ENCODE measurements at regions not wholly inside any gene's neighbourhood (a gene's known extent, or its start where the extent isn't known, plus 50 kb on each side); places are given as distances from the start of the nearest gene placed in this dataset.

GRCh38 chr5:153403470-153403869 is 87.0 kb upstream of the GRIA1 start:
- Histone ChIP-seq H3K27me3 (ENCODE audit: insufficient read depth, low read length) (no peaks in the 10 kb centered on the region), H3K9me3 (ENCODE audit: control insufficient read depth in 1 of 2, low read length in 2 of 2) (no peaks in the 10 kb centered on the region), H3K36me3 (ENCODE audit: insufficient read depth, low read length) (no peaks in the 10 kb centered on the region), H3K4me1 (ENCODE audit: insufficient read depth, low read length) (no peaks in the 10 kb centered on the region), H3K4me3 (ENCODE audit: low read length in 2 of 2) (no peak overlapping the region), H3K27ac (ENCODE audit: low read depth, low read length) (no peak overlapping the region)
- ChIA-PET CTCF (ENCODE audit: partially characterized antibody) (no interaction called here), POLR2A (ENCODE audit: partially characterized antibody) (no interaction called here)
- H3K9me3 Mint-ChIP-seq: peaks cover 0 to 3% (median 0%) of the 10 kb centered on the region in 8 donors
- H3K27me3 Mint-ChIP-seq: no peaks in the 10 kb centered on the region
- intact Hi-C loops (cut with micrococcal nuclease): no loop called here
- no peaks in the 10 kb centered on the region for H3K4me1 Mint-ChIP-seq
- H3K27ac Mint-ChIP-seq: no peak overlapping the region
- H3K4me3 Mint-ChIP-seq: no peak overlapping the region
- no peaks in the 10 kb centered on the region for H3K36me3 Mint-ChIP-seq
- no peak for DNase-seq

- no peaks in the 10 kb centered on the region for H3K9me3 Mint-ChIP-seq
- Histone ChIP-seq H3K27me3 (ENCODE audit: insufficient read depth, low read length) (no peaks in the 10 kb centered on the region), H3K4me1 (ENCODE audit: insufficient read depth, low read length) (no peaks in the 10 kb centered on the region), H3K36me3 (ENCODE audit: insufficient read depth, low read length) (no peaks in the 10 kb centered on the region), H3K9me3 (ENCODE audit: control insufficient read depth in 1 of 2, low read length in 2 of 2) (no peaks in the 10 kb centered on the region), H3K4me3 (ENCODE audit: low read length in 2 of 2) (no peak overlapping the region), H3K27ac (ENCODE audit: low read depth, low read length) (no peak overlapping the region)
- no peaks in the 10 kb centered on the region for H3K4me1 Mint-ChIP-seq
- H3K4me3 Mint-ChIP-seq: no peak overlapping the region
- CTCF ChIA-PET (ENCODE audit: partially characterized antibody): no interaction called here
- no peaks in the 10 kb centered on the region for H3K27me3 Mint-ChIP-seq
- no peak overlapping the region for H3K27ac Mint-ChIP-seq
- intact Hi-C loops (cut with micrococcal nuclease): no loop called here
- no peak for DNase-seq
- POLR2A ChIA-PET (ENCODE audit: partially characterized antibody): no interaction called here
- no peaks in the 10 kb centered on the region for H3K36me3 Mint-ChIP-seq
These were observed 85.7 kb upstream of the GRIA1 start for GRCh38 chr5:153404747-153405146.

- no peaks in the 10 kb centered on the region for H3K27me3 ChIP-seq (ENCODE audit: insufficient read depth, low read length)
- no peaks in the 10 kb centered on the region for H3K36me3 ChIP-seq (ENCODE audit: insufficient read depth, low read length)
- H3K27me3 Mint-ChIP-seq: no peaks in the 10 kb centered on the region
- H3K4me1 Mint-ChIP-seq: no peaks in the 10 kb centered on the region
- H3K27ac Mint-ChIP-seq: no peak overlapping the region
- H3K4me3 ChIP-seq (ENCODE audit: low read length in 2 of 2): no peak overlapping the region
- no peak overlapping the region for H3K27ac ChIP-seq (ENCODE audit: low read depth, low read length)
- intact Hi-C loops (cut with micrococcal nuclease): no loop called here
- DNase-seq: no peak
- H3K9me3 ChIP-seq (ENCODE audit: control insufficient read depth in 1 of 2, low read length in 2 of 2): no peaks in the 10 kb centered on the region
- H3K36me3 Mint-ChIP-seq: no peaks in the 10 kb centered on the region
- no peak overlapping the region for H3K4me3 Mint-ChIP-seq
- no peaks in the 10 kb centered on the region for H3K4me1 ChIP-seq (ENCODE audit: insufficient read depth, low read length)
- peaks cover 0 to 9% (median 6%) of the 10 kb centered on the region in 8 donors for H3K9me3 Mint-ChIP-seq
- CTCF ChIA-PET (ENCODE audit: partially characterized antibody): no interaction called here
- POLR2A ChIA-PET (ENCODE audit: partially characterized antibody): no interaction called here
These were observed 68.8 kb upstream of the GRIA1 start for GRCh38 chr5:153421676-153422075.

GRCh38 chr5:153425914-153426313 is 64.6 kb upstream of the GRIA1 start:
- CTCF ChIA-PET (ENCODE audit: partially characterized antibody): no interaction called here
- no peak overlapping the region for H3K4me3 ChIP-seq (ENCODE audit: low read length in 2 of 2)
- H3K27ac ChIP-seq (ENCODE audit: low read depth, low read length): no peak overlapping the region
- Mint-ChIP-seq H3K36me3 (no peaks in the 10 kb centered on the region), H3K4me3 (no peak overlapping the region), H3K4me1 (no peaks in the 10 kb centered on the region), H3K27me3 (no peaks in the 10 kb centered on the region), H3K27ac (no peak overlapping the region), H3K9me3 (peaks cover 0 to 8% (median 2%) of the 10 kb centered on the region in 8 donors)
- POLR2A ChIA-PET (ENCODE audit: partially characterized antibody): no interaction called here
- no peaks in the 10 kb centered on the region for H3K9me3 ChIP-seq (ENCODE audit: control insufficient read depth in 1 of 2, low read length in 2 of 2)
- no peak for DNase-seq
- no peaks in the 10 kb centered on the region for H3K4me1 ChIP-seq (ENCODE audit: insufficient read depth, low read length)
- H3K27me3 ChIP-seq (ENCODE audit: insufficient read depth, low read length): no peaks in the 10 kb centered on the region
- intact Hi-C loops (cut with micrococcal nuclease): no loop called here
- H3K36me3 ChIP-seq (ENCODE audit: insufficient read depth, low read length): no peaks in the 10 kb centered on the region

GRCh38 chr5:153429761-153430380 is 60.6 kb upstream of the GRIA1 start:
- CTCF ChIA-PET (ENCODE audit: partially characterized antibody): no interaction called here
- H3K4me1 Mint-ChIP-seq: no peaks in the 10 kb centered on the region
- H3K36me3 Mint-ChIP-seq: no peaks in the 10 kb centered on the region
- H3K4me3 Mint-ChIP-seq: no peak overlapping the region
- DNase-seq: no peak
- Histone ChIP-seq H3K36me3 (ENCODE audit: insufficient read depth, low read length) (no peaks in the 10 kb centered on the region), H3K27ac (ENCODE audit: low read depth, low read length) (no peak overlapping the region), H3K4me1 (ENCODE audit: insufficient read depth, low read length) (no peaks in the 10 kb centered on the region), H3K4me3 (ENCODE audit: low read length in 2 of 2) (no peak overlapping the region), H3K9me3 (ENCODE audit: control insufficient read depth in 1 of 2, low read length in 2 of 2) (no peaks in the 10 kb centered on the region), H3K27me3 (ENCODE audit: insufficient read depth, low read length) (no peaks in the 10 kb centered on the region)
- H3K27ac Mint-ChIP-seq: no peak overlapping the region
- H3K9me3 Mint-ChIP-seq: peaks cover 0 to 6% (median under 1%) of the 10 kb centered on the region in 8 donors
- peaks cover 0 to 1% of the 10 kb centered on the region in 2 donors for H3K27me3 Mint-ChIP-seq
- intact Hi-C loops (cut with micrococcal nuclease): no loop called here
- POLR2A ChIA-PET (ENCODE audit: partially characterized antibody): no interaction called here

DNA sequence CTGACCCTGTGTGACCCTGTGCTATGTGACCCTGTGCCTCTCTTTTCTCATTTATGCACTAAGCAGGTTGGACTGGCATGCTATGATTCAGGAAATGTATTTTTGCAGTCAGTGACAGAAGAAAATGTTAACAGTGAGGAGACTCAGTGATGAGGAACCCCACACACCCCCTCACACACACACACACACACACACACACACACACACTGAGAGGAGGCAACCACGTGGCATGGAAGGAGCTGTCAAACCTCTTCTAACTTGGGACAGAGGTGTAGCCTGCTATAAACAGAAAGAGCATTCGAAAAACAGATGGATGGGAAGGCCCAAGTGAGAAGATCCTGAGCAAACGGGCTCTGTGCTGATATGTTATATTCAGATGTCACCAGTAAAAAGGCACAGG is 57.9 kb upstream of the GRIA1 start:
- peaks cover 0 to 6% (median 0%) of the 10 kb centered on the region in 8 donors for H3K9me3 Mint-ChIP-seq
- POLR2A ChIA-PET (ENCODE audit: partially characterized antibody): no interaction called here
- H3K27me3 ChIP-seq (ENCODE audit: insufficient read depth, low read length): no peaks in the 10 kb centered on the region
- no peaks in the 10 kb centered on the region for H3K4me1 Mint-ChIP-seq
- H3K36me3 Mint-ChIP-seq: no peaks in the 10 kb centered on the region
- no peak overlapping the region for H3K27ac Mint-ChIP-seq
- no peaks in the 10 kb centered on the region for H3K9me3 ChIP-seq (ENCODE audit: control insufficient read depth in 1 of 2, low read length in 2 of 2)
- H3K36me3 ChIP-seq (ENCODE audit: insufficient read depth, low read length): no peaks in the 10 kb centered on the region
- no peak overlapping the region for H3K27ac ChIP-seq (ENCODE audit: low read depth, low read length)
- H3K4me3 Mint-ChIP-seq: no peak overlapping the region
- CTCF ChIA-PET (ENCODE audit: partially characterized antibody): no interaction called here
- no peak overlapping the region for H3K4me3 ChIP-seq (ENCODE audit: low read length in 2 of 2)
- DNase-seq: no peak
- intact Hi-C loops (cut with micrococcal nuclease): no loop called here
- no peaks in the 10 kb centered on the region for H3K4me1 ChIP-seq (ENCODE audit: insufficient read depth, low read length)
- H3K27me3 Mint-ChIP-seq: peaks cover 0 to 1% of the 10 kb centered on the region in 2 donors

GRCh38 chr5:153437251-153437650 is 53.2 kb upstream of the GRIA1 start:
- CTCF ChIA-PET (ENCODE audit: partially characterized antibody): no interaction called here
- intact Hi-C loops (cut with micrococcal nuclease): no loop called here
- H3K9me3 ChIP-seq (ENCODE audit: control insufficient read depth in 1 of 2, low read length in 2 of 2): no peaks in the 10 kb centered on the region
- POLR2A ChIA-PET (ENCODE audit: partially characterized antibody): no interaction called here
- Mint-ChIP-seq H3K27ac (no peak overlapping the region), H3K9me3 (peaks cover 0 to 3% (median 0%) of the 10 kb centered on the region in 8 donors), H3K4me1 (no peaks in the 10 kb centered on the region), H3K4me3 (no peak overlapping the region), H3K36me3 (no peaks in the 10 kb centered on the region), H3K27me3 (peaks cover 0 to 4% of the 10 kb centered on the region in 2 donors)
- no peak for DNase-seq
- H3K4me1 ChIP-seq (ENCODE audit: insufficient read depth, low read length): no peaks in the 10 kb centered on the region
- H3K27ac ChIP-seq (ENCODE audit: low read depth, low read length): no peak overlapping the region
- H3K36me3 ChIP-seq (ENCODE audit: insufficient read depth, low read length): no peaks in the 10 kb centered on the region
- no peak overlapping the region for H3K4me3 ChIP-seq (ENCODE audit: low read length in 2 of 2)
- no peaks in the 10 kb centered on the region for H3K27me3 ChIP-seq (ENCODE audit: insufficient read depth, low read length)

DNA sequence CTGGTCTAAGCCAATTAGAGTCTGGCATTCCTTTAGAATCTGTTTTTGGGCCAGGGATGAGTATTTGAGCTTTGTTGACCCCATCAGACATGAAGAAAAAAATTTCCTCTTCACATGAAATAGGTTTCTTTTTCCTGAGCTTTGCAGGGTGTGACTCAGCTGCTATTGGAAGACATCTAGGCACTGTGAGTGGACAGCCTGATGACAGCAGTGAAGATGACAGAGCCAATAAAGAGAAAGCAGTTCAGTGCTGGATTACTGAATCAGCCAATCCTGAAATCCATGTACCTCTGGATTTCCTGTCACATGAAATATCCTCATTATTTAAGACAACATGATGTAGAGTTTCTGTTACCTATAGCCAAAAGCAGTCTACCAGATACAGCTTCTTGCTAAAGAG is 51.3 kb upstream of the GRIA1 start:
- intact Hi-C loops (cut with micrococcal nuclease): no loop called here
- no peak overlapping the region for H3K4me3 Mint-ChIP-seq
- no peak overlapping the region for H3K4me3 ChIP-seq (ENCODE audit: low read length in 2 of 2)
- DNase-seq: no peak
- no peaks in the 10 kb centered on the region for H3K27me3 ChIP-seq (ENCODE audit: insufficient read depth, low read length)
- H3K9me3 ChIP-seq (ENCODE audit: control insufficient read depth in 1 of 2, low read length in 2 of 2): no peaks in the 10 kb centered on the region
- peaks cover 0 to 3% of the 10 kb centered on the region in 2 donors for H3K27me3 Mint-ChIP-seq
- no peaks in the 10 kb centered on the region for H3K9me3 Mint-ChIP-seq
- ChIA-PET POLR2A (ENCODE audit: partially characterized antibody) (no interaction called here), CTCF (ENCODE audit: partially characterized antibody) (no interaction called here)
- no peaks in the 10 kb centered on the region for H3K36me3 Mint-ChIP-seq
- no peak overlapping the region for H3K27ac Mint-ChIP-seq
- no peaks in the 10 kb centered on the region for H3K4me1 Mint-ChIP-seq
- no peak overlapping the region for H3K27ac ChIP-seq (ENCODE audit: low read depth, low read length)
- no peaks in the 10 kb centered on the region for H3K36me3 ChIP-seq (ENCODE audit: insufficient read depth, low read length)
- H3K4me1 ChIP-seq (ENCODE audit: insufficient read depth, low read length): no peaks in the 10 kb centered on the region
